WTC11 (cell line): ENCODE measurements at regions not wholly inside any gene's neighbourhood (a gene's known extent, or its start where the extent isn't known, plus 50 kb on each side); places are given as distances from the start of the nearest gene placed in this dataset.

Source experiments
- ATAC-seq: fragments of 200-7000 bp; cut with Tn5 transposase; 2 replicates; pipeline ENCODE4 v1.10.0; 2021; ENCODE audit warnings: mild to moderate bottlenecking, moderate library complexity
- CTCF ChIA-PET: fragments of 300-600 bp; sonication (Branson Sonifier 250); formaldehyde crosslinking; loops from one replicate; lab custom pipeline; 2021; ENCODE audit warnings: antibody characterized with exemption; lab: Charles Lee
- POLR2A ChIA-PET: fragments of 350-600 bp; sonication (Branson Sonifier 250); formaldehyde crosslinking; loops from one replicate; lab custom pipeline; 2021; ENCODE audit warnings: antibody characterized with exemption; lab: Charles Lee
- DNase-seq: peaks from one replicate; pipeline ENCODE4 v3.0.0; 2021; ENCODE audit warnings: low spot score
- H3K27ac Mint-ChIP-seq: 2 replicates; pipeline ENCODE4 v1.8.0; 2021; ENCODE audit warnings: mixed read lengths
- H3K27me3 Mint-ChIP-seq: 2 replicates; pipeline ENCODE4 v1.8.0; 2021; ENCODE audit warnings: low read depth, mild to moderate bottlenecking, moderate library complexity, mixed read lengths
- H3K36me3 Mint-ChIP-seq: 2 replicates; pipeline ENCODE4 v1.8.0; 2021; ENCODE audit warnings: mixed read lengths
- H3K4me1 Mint-ChIP-seq: 2 replicates; pipeline ENCODE4 v1.8.0; 2022; ENCODE audit warnings: mixed read lengths
- H3K4me3 Mint-ChIP-seq: 2 replicates; pipeline ENCODE4 v1.8.0; 2021; ENCODE audit warnings: mild to moderate bottlenecking, moderate library complexity, mixed read lengths
- H3K9me3 Mint-ChIP-seq: 2 replicates; pipeline ENCODE4 v1.8.0; 2021; ENCODE audit warnings: mixed read lengths
- ATF3 ChIP-seq: sonication (generic); formaldehyde crosslinking; conservative IDR thresholded peaks from 2 replicates; pipeline ENCODE4 v1.8.1; 2022; ENCODE audit warnings: mild to moderate bottlenecking, missing genetic modification reagents
- CTCF ChIP-seq: fragments of 200-600 bp; IDR thresholded peaks from 2 replicates; pipeline ENCODE4 v1.8.0; 2022; ENCODE audit warnings: antibody characterized with exemption
- E2F1 ChIP-seq: sonication (generic); formaldehyde crosslinking; IDR thresholded peaks from 2 replicates; pipeline ENCODE4 v1.8.0; 2022; ENCODE audit warnings: mild to moderate bottlenecking, missing genetic modification reagents
- ELF4 ChIP-seq: sonication (generic); formaldehyde crosslinking; IDR thresholded peaks from 2 replicates; pipeline ENCODE4 v1.8.1; 2022; ENCODE audit warnings: low read depth, mild to moderate bottlenecking, moderate library complexity, missing genetic modification reagents
- ESRRA ChIP-seq: sonication (generic); formaldehyde crosslinking; IDR thresholded peaks from 2 replicates; pipeline ENCODE4 v1.8.1; 2022; ENCODE audit warnings: mild to moderate bottlenecking, missing genetic modification reagents, borderline replicate concordance
- FOXJ3 ChIP-seq: sonication (generic); formaldehyde crosslinking; IDR thresholded peaks from 2 replicates; pipeline ENCODE4 v1.9.0; 2021; ENCODE audit warnings: missing genetic modification reagents, mild to moderate bottlenecking, borderline replicate concordance
- FOXK1 ChIP-seq: sonication (generic); formaldehyde crosslinking; IDR thresholded peaks from 2 replicates; pipeline ENCODE4 v1.8.0; 2022; ENCODE audit warnings: mild to moderate bottlenecking, moderate library complexity, missing genetic modification reagents
- FOXP4 ChIP-seq: sonication (generic); formaldehyde crosslinking; IDR thresholded peaks from 2 replicates; pipeline ENCODE4 v1.8.0; 2022; ENCODE audit warnings: mild to moderate bottlenecking, missing genetic modification reagents
- MXD4 ChIP-seq: fragments of 250-450 bp; sonication (Bioruptor Pico); IDR thresholded peaks from 2 replicates; pipeline ENCODE4 v1.8.0; 2021; ENCODE audit warnings: mild to moderate bottlenecking, moderate library complexity, borderline replicate concordance
- NFYB ChIP-seq: sonication (generic); formaldehyde crosslinking; conservative IDR thresholded peaks from 2 replicates; pipeline ENCODE4 v1.8.0; 2022; ENCODE audit warnings: low read depth, missing genetic modification reagents
- RORB ChIP-seq: fragments of 250-450 bp; sonication (Bioruptor Pico); IDR thresholded peaks from 2 replicates; pipeline ENCODE4 v1.9.0; 2021; ENCODE audit warnings: mild to moderate bottlenecking
- STAT6 ChIP-seq: sonication (generic); formaldehyde crosslinking; conservative IDR thresholded peaks from 2 replicates; pipeline ENCODE4 v1.8.1; 2023; ENCODE audit warnings: mild to moderate bottlenecking, low read depth, missing genetic modification reagents, moderate library complexity
- TP53 ChIP-seq: sonication (generic); formaldehyde crosslinking; IDR thresholded peaks from 2 replicates; pipeline ENCODE4 v1.8.1; 2023; ENCODE audit warnings: mild to moderate bottlenecking, missing genetic modification reagents
- ZBTB43 ChIP-seq: sonication (generic); formaldehyde crosslinking; IDR thresholded peaks from 2 replicates; pipeline ENCODE4 v1.8.1; 2023; ENCODE audit warnings: mild to moderate bottlenecking, missing genetic modification reagents
- ZMAT4 ChIP-seq: fragments of 250-450 bp; sonication (Bioruptor Pico); IDR thresholded peaks from 2 replicates; pipeline ENCODE4 v1.9.0; 2021; ENCODE audit warnings: mild to moderate bottlenecking
- ZNF219 ChIP-seq: sonication (generic); formaldehyde crosslinking; IDR thresholded peaks from 2 replicates; pipeline ENCODE4 v1.8.0; 2023; ENCODE audit warnings: missing genetic modification reagents, mild to moderate bottlenecking, borderline replicate concordance
- ZNF423 ChIP-seq: fragments of 250-450 bp; sonication (Bioruptor Pico); IDR thresholded peaks from 2 replicates; pipeline ENCODE4 v2.1.2; 2022; ENCODE audit warnings: mild to moderate bottlenecking, moderate library complexity
- ZNF512 ChIP-seq: sonication (generic); formaldehyde crosslinking; IDR thresholded peaks from 2 replicates; pipeline ENCODE4 v1.8.1; 2022; ENCODE audit warnings: missing genetic modification reagents, borderline replicate concordance
- ZSCAN18 ChIP-seq: fragments of 250-450 bp; sonication (Bioruptor Pico); IDR thresholded peaks from 2 replicates; pipeline ENCODE4 v2.1.2; 2022; ENCODE audit warnings: mild to moderate bottlenecking, moderate library complexity

- DNase-seq (no peak), ATAC-seq (no peak)
- Mint-ChIP-seq H3K4me3 (no peak overlapping the region), H3K36me3 (peaks cover 17% of the 10 kb centered on the region), H3K27me3 (no peaks in the 10 kb centered on the region), H3K27ac (peak overlapping the region; percentile 61; the same call in 1 of the 2 replicates), H3K9me3 (peaks cover 20% of the 10 kb centered on the region), H3K4me1 (peaks cover 45% of the 10 kb centered on the region)
- TF ChIP-seq ZNF423 (CRISPR knock-in tag) (no peak), FOXK1 (CRISPR knock-in tag) (no peak), FOXJ3 (no peak), ZNF512 (CRISPR knock-in tag) (no peak), FOXP4 (no peak), STAT6 (CRISPR knock-in tag) (no peak), ATF3 (no peak), TP53 (CRISPR knock-in tag) (no peak), ZSCAN18 (CRISPR knock-in tag) (no peak), ZMAT4 (CRISPR knock-in tag) (no peak), CTCF (no peak), MXD4 (CRISPR knock-in tag) (no peak), E2F1 (CRISPR knock-in tag) (no peak), ZNF219 (CRISPR knock-in tag) (no peak), ELF4 (CRISPR knock-in tag) (no peak), RORB (CRISPR knock-in tag) (no peak), ESRRA (CRISPR knock-in tag) (no peak), ZBTB43 (CRISPR knock-in tag) (no peak), NFYB (CRISPR knock-in tag) (no peak)
- ChIA-PET CTCF (no interaction called here), POLR2A (no interaction called here)
These were observed 147.1 kb upstream of the PLEKHA5 start for GRCh38 chr12:18982226-18982949.
